AG04450 (cell line): ENCODE measurements at regions not wholly inside any gene's neighbourhood (a gene's known extent, or its start where the extent isn't known, plus 50 kb on each side); places are given as distances from the start of the nearest gene placed in this dataset.

ENCODE experiments used
- CTCF ChIA-PET: fragments of 300-600, 350-600 bp; formaldehyde crosslinking; extraction: SDS; loops from one replicate; lab custom pipeline; 2022; ENCODE audit warnings: antibody characterized with exemption, inconsistent platforms; lab: Charles Lee
- POLR2A ChIA-PET: fragments of 350-600 bp; formaldehyde crosslinking; extraction: SDS; loops from one replicate; lab custom pipeline; 2021; ENCODE audit warnings: antibody characterized with exemption, inconsistent platforms; lab: Yijun Ruan, JAX
- DNase-seq: peaks from one replicate; pipeline ENCODE4 v3.0.0-alpha.2; 2011; ENCODE audit warnings: low read depth, low spot score
- H3K27ac ChIP-seq: one replicate; pipeline ENCODE4 v1.5.1; 2012; ENCODE audit warnings: low read depth, low read length, control low read depth
- H3K27me3 ChIP-seq: one replicate; pipeline ENCODE4 v1.6.0; 2012; ENCODE audit warnings: low read length; ENCODE audit not compliant: control insufficient read depth, insufficient read depth
- H3K4me3 ChIP-seq: 2 replicates; pipeline ENCODE4 v1.5.1; 2011; ENCODE audit warnings: mild to moderate bottlenecking, low read depth, low read length, control low read depth
- H3K9me3 ChIP-seq: 2 replicates; pipeline ENCODE4 v1.5.1; 2012; ENCODE audit warnings: low read length; ENCODE audit not compliant: control insufficient read depth, insufficient read depth
- CTCF ChIP-seq: IDR thresholded peaks from 2 replicates; pipeline ENCODE4 v1.5.1; 2011; ENCODE audit warnings: low read depth, low read length, control low read depth, inconsistent platforms

GRCh38 chr9:109704546-109704945, 75.5 kb upstream of the PALM2AKAP2 start:
- Histone ChIP-seq H3K4me3 (no peak overlapping the region), H3K9me3 (no peaks in the 10 kb centered on the region), H3K27me3 (peaks cover 5% of the 10 kb centered on the region), H3K27ac (no peak overlapping the region)
- ChIA-PET POLR2A (no interaction called here), CTCF (no interaction called here)
- no peak for DNase-seq
- TF ChIP-seq CTCF, result no peak

- Histone ChIP-seq H3K4me3 (no peak overlapping the region), H3K27me3 (peaks cover 5% of the 10 kb centered on the region), H3K9me3 (no peaks in the 10 kb centered on the region), H3K27ac (no peak overlapping the region)
- CTCF ChIA-PET, result no interaction called here
- no peak for TF ChIP-seq CTCF
- POLR2A ChIA-PET, result no interaction called here
- no peak for DNase-seq
These were observed 74.5 kb upstream of the PALM2AKAP2 start for GRCh38 chr9:109705515-109705914.

GRCh38 chr9:109707355-109707754, 72.6 kb upstream of the PALM2AKAP2 start:
- DNase-seq, result no peak
- ChIA-PET POLR2A (interaction anchor here (0.6 kb wide), 1 partner anchor 109 kb away, joined by 3 read pairs; no protein-coding TSS in a partner anchor), CTCF (no interaction called here)
- no peaks in the 10 kb centered on the region for H3K9me3 ChIP-seq
- H3K27me3 ChIP-seq, result peaks cover 9% of the 10 kb centered on the region
- no peak for TF ChIP-seq CTCF
- no peak overlapping the region for H3K4me3 ChIP-seq
- H3K27ac ChIP-seq, result no peak overlapping the region

DNA sequence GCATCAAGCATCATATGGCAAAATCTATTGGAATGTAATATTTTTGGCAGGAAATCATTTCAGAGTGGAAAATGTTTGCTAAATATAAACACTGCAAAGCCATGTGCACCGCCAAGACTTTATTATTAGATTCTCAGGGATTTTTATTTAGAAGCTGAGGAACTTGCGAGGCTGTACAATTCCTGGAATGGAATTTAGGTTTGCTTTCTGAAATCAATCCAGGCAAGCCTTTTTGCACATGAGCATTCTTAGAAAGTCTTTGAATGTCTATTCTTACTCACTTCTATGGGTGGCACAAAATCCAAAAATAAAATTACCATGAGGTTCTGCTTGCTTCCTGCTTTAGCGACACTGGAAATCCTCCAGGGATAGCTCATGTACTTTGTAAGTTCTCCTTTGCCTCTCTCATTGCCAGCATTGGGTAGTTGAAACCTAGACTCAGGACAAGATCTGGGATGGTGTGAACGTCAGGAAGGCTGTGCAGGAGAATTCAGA, 71.5 kb upstream of the PALM2AKAP2 start:
- TF ChIP-seq CTCF, result no peak
- POLR2A ChIA-PET, result interaction anchor here (0.8 kb wide), 1 partner anchor 9 kb away, joined by 3 read pairs; no protein-coding TSS in a partner anchor
- Histone ChIP-seq H3K4me3 (no peak overlapping the region), H3K9me3 (no peaks in the 10 kb centered on the region), H3K27ac (peak overlapping the region; percentile 12), H3K27me3 (peaks cover 13% of the 10 kb centered on the region)
- no peak for DNase-seq
- CTCF ChIA-PET, result no interaction called here

DNA sequence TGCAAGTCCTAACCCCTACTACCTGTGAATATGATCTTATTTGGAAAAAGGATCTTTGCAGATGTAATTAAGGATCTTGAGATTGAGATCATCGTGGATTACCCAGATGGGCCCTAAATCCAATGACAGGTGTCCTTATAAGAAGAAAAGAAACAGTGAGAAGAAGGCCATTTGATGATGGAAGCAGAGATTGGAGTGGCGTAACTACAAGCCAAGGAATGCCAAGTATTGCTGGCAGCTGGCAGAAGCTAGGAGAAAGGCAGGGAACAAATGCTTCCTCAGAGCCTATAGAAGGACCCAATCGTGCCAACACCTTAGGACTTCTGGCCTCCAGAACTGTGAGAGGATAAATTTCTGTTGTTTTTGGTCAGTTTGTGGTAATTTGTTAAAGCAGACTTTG, 70.1 kb upstream of the PALM2AKAP2 start:
- Histone ChIP-seq H3K9me3 (no peaks in the 10 kb centered on the region), H3K27ac (no peak overlapping the region), H3K4me3 (no peak overlapping the region), H3K27me3 (peaks cover 13% of the 10 kb centered on the region)
- no peak for DNase-seq
- TF ChIP-seq CTCF, result no peak
- ChIA-PET CTCF (no interaction called here), POLR2A (no interaction called here)
